ENCODE measurements at regions not wholly inside any gene's neighbourhood (a gene's known extent, or its start where the extent isn't known, plus 50 kb on each side); places are given as distances from the start of the nearest gene placed in this dataset.

GRCh38 chr3:83902787-83903533, 1055.8 kb upstream of the CADM2 start:
- FAIRE-seq: no peak

- FAIRE-seq: peak; percentile 92
These were observed 1045.4 kb upstream of the CADM2 start for GRCh38 chr3:83913381-83913780.

- FAIRE-seq: no peak
These were observed 1032.5 kb upstream of the CADM2 start for GRCh38 chr3:83926291-83926690.

GRCh38 chr3:83928391-83928790, 1030.4 kb upstream of the CADM2 start:
- FAIRE-seq: no peak

- no peak for FAIRE-seq
These were observed 1029.9 kb upstream of the CADM2 start for GRCh38 chr3:83928903-83929302.

GRCh38 chr3:83934192-83935021, 1024.4 kb upstream of the CADM2 start:
- FAIRE-seq: no peak

- FAIRE-seq: no peak
These were observed 1020.3 kb upstream of the CADM2 start for GRCh38 chr3:83938491-83938890.

GRCh38 chr3:83941990-83942745, 1016.6 kb upstream of the CADM2 start:
- FAIRE-seq: no peak

GRCh38 chr3:83946049-83946448, 1012.7 kb upstream of the CADM2 start:
- no peak for FAIRE-seq

GRCh38 chr3:83946554-83946953, 1012.2 kb upstream of the CADM2 start:
- no peak for FAIRE-seq

- no peak for FAIRE-seq
These were observed 1010.0 kb upstream of the CADM2 start for GRCh38 chr3:83948771-83949170.

GRCh38 chr3:83953417-83954089, 1005.2 kb upstream of the CADM2 start:
- FAIRE-seq: no peak

- no peak for FAIRE-seq
These were observed 1002.4 kb upstream of the CADM2 start for GRCh38 chr3:83956431-83956830.

GRCh38 chr3:83968356-83968755, 990.4 kb upstream of the CADM2 start:
- FAIRE-seq: no peak

- FAIRE-seq: no peak
These were observed 987.1 kb upstream of the CADM2 start for GRCh38 chr3:83971666-83972065.

GRCh38 chr3:84008623-84009022, 950.2 kb upstream of the CADM2 start:
- no peak for FAIRE-seq

GRCh38 chr3:84023842-84024241, 934.9 kb upstream of the CADM2 start:
- no peak for FAIRE-seq

GRCh38 chr3:84039099-84039498, 919.7 kb upstream of the CADM2 start:
- FAIRE-seq: no peak

GRCh38 chr3:84042399-84043106, 916.2 kb upstream of the CADM2 start:
- FAIRE-seq: no peak

- no peak for FAIRE-seq
These were observed 891.9 kb upstream of the CADM2 start for GRCh38 chr3:84066915-84067314.

- FAIRE-seq: no peak
These were observed 885.1 kb upstream of the CADM2 start for GRCh38 chr3:84073664-84074063.

- no peak for FAIRE-seq
These were observed 884.0 kb upstream of the CADM2 start for GRCh38 chr3:84074767-84075166.

Measured in endometrium (tissue), 2 donors.